Stimulated activated CD4-positive, alpha-beta T cell treated with anti-CD3 and anti-CD28 coated beads, TNF-alpha, amount 100 ng/mL, for 24 hours (primary cell): ENCODE measurements at regions not wholly inside any gene's neighbourhood (a gene's known extent, or its start where the extent isn't known, plus 50 kb on each side); places are given as distances from the start of the nearest gene placed in this dataset.
"Not testable (repeated sequence)": the region's sequence is repeated elsewhere in the genome, so short reads cannot be mapped to it uniquely, and the experiment has no call there.

Source experiments
- DNase-seq, 3 experiments: peaks; one replicate each; pipeline ENCODE4 v3.0.0-alpha.2; 2020; ENCODE audit warnings: low read depth in 3 of 3

DNA sequence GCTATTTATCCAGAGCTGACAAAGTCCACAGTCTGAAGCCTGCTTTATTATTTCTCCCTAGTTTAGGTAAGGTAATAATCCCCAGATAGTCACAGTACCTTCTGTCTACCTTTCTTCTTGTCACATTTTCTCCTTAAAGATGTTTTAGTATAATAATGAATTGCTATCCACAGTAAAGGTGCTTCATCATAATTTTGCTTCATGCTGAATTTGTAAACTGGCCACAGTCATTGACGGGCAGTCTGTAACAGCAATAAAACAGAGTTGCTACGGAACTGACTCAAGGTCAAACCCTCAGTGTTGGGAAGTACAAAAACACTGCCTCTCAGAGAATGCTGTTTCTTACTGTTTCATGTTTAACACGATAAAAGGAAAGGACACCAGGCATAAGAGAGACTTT is 195.7 kb downstream of the ZNF608 start:
- DNase-seq, result no peak

DNA sequence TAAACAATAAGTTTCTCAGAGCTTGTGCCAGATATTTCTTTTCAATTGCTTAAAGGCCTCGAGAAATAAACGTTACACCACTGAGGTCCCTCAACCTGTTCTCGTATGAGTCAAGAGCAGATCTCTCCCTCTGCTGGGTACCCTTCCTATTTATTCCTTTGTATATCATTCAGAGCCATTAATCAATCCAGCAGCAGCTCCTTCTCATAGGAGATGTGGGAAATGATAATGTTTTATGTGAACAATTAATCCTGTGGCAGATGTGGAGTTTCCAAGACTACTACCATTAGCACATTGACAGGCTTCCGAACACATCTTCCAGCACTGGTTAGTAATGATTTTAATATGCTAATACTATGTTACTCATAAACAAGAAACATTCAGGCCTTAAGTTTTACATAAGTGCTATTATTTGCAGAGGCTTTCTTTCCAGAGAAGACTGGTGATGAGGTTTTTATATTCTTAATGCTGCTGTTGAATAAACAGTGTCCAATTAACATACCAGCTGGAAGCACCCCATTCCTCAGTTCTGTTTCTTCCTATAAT is 196.5 kb downstream of the ZNF608 start:
- no peak for DNase-seq

DNA sequence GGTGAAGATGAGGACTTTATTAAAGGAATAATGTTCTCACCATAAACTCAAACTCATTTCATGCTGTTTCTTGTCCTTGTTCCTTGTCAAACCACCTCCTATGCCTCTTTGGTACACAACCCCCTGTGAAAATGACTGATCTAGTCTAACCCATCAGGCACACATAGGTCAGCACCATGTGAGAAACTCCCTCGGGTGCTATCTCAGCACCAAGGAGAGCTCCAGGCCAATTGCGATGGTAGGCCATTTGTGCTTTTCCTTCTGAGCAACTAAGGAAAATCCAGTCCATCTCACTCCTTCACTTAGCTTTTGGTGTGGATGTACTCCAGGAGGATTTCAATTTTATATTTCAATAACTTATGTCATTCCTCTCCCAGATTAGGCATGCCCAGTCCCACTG is 199.8 kb downstream of the ZNF608 start:
- DNase-seq, result no peak

DNA sequence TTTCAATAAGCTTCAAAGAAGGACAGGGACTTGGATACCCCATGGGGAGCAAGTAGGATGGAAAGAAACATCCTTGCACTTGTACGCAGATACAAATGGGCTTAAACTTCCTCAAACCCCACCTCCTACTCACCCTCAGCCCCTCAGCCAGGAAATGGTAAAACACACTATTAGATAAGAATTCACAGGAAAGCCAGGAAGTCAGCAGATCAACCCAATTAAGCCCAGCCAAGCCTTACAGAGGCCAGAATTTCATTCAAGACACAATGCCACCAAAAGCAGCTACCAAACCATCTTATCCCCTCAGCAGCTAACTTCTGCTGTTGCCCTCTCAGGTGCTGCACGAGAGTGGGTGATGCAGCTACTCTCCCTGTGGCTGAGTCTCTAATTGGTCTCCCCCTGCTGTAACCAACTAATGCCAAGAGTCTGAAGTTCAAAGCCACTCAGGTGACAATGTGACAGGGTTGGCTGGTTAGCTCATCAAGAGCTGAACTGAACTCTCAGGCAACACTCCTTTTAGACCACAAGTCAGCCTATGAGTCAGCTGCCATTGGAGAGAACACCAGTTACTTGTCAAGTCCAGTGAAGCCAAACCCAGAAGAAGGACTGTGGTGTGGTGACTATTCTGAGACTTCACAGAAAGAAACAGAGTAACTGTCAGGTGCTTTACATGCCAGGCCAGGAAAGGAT is 201.9 kb downstream of the ZNF608 start:
- DNase-seq, result no peak

DNA sequence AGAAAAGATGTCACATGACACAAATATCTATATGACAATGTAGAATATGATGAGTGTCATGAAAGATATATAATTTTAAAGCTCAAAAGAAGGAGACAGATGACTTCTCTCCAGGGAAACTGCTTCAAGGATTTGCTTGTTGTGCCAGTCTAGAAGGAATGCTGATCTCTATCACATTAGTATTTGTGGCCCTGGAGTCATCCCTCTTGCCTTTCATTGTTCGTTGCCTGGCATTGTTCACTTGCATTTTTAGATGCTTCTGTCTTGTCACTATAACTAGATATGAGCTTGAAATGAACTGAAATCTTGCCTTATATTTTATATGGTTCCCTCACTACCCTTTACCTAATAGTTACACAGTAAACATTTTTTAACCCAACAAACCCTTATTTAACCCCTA is 207.5 kb downstream of the ZNF608 start:
- no peak for DNase-seq

DNA sequence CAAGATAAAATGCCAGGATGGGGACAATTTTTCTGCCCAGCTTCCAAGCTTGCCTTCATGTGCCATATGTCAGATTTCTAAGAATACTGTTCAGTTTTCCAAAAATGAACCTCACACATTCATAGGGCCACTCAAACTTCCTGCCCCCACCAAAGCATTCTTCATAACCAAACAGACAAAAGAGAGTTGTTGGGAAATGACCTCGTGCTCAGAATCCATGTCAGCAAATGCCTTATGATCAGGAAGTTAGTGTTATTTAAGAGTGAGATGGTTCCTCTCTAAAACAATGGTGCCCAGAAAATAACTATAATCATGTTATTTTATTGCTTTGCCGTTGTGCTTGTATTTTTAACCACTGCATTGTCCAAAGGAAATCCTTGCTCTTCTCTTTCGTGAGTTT is 208.2 kb downstream of the ZNF608 start:
- DNase-seq, result no peak

DNA sequence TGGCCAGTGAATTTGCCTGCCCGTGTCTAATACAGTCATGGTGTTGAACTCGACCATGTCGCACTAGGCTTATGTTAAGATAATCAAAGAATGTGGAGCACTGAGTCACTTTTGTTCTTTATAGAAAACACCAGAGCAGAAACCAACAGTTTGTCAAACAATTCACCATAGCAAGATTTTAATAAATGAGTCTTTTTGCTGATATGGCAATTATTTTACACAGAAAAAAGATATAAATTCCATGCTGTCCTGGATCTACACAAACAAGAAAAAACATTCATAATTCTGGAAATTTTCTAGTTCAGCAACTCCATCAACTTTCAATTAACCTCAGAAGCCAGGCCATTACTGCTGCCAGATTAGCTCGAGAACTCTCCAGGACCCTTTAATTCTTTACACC is 208.9 kb downstream of the ZNF608 start:
- DNase-seq, result no peak

DNA sequence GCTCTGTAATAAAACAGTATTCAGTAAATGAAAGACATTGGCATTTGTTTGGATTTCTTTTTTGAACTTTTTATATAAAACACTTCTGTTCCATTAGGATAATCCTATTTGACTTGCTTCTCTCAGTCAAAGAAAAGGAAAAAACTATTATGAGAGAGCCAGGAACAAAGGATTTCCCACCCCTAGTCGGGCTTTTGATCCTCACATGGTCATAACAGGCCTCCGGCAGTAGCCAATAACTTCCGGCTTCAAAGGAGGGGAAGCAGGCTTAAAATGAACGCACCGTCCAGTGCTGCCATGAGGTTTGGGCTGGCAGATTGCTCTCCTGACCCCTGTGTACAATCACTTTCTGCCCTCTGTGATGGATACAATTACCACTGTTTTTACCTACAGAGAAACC is 209.3 kb downstream of the ZNF608 start:
- no peak for DNase-seq

DNA sequence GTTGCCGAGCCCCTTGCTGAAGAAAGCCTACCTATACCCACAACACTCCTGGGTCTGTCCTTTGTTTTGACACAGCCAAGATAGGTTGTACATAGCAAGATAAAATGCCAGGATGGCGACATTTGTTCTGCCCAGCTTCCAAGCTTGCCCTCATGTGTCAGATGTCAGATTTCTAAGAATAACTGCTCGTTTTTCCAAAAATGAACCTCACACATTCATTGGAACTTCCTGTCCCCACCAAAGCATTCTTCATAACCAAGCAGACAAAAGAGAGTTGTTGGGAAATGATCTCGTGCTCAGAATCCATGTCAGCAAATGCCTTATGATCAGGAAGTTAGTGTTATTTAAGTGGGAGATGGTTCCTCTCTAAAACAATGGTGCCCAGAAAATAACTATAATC is 210.1 kb downstream of the ZNF608 start:
- no peak for DNase-seq

DNA sequence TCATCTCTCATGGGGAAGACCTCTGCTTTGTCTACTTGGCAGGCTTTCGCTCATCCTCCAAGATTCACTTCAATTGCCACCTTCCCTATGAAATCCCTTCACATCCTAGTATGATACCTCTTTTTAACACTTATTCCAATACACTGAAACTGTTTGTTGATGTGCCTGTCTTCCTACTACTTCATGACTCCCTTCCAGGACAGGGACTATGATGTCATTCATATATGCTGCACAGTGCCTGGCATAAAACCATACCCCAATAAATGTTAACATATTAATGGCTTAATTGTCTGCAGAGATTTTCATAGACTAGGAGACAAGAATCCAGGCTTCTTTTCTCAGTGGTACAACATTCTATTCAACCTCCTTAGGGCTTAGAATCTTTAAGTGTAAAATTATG is 215.5 kb downstream of the ZNF608 start:
- no peak for DNase-seq

DNA sequence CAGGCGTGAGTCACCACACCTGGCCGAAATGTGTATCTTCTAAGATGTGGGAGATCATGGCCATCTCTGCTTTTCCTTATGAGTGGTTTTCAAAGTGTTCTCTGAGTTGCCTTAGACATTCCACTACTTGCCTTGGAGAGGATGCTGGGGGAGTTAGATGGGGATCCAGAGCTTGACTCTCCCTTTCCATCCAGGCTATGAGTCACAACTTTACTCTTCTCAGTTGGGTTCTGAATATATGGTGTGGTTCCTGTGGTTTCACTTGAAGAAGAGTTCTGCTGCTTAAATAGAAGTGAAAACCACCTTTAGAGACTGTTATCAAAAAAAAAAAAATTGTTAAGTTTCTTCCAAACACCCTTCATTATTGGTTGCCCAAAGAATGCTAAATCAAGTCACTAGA is 217.6 kb downstream of the ZNF608 start:
- DNase-seq, result no peak

DNA sequence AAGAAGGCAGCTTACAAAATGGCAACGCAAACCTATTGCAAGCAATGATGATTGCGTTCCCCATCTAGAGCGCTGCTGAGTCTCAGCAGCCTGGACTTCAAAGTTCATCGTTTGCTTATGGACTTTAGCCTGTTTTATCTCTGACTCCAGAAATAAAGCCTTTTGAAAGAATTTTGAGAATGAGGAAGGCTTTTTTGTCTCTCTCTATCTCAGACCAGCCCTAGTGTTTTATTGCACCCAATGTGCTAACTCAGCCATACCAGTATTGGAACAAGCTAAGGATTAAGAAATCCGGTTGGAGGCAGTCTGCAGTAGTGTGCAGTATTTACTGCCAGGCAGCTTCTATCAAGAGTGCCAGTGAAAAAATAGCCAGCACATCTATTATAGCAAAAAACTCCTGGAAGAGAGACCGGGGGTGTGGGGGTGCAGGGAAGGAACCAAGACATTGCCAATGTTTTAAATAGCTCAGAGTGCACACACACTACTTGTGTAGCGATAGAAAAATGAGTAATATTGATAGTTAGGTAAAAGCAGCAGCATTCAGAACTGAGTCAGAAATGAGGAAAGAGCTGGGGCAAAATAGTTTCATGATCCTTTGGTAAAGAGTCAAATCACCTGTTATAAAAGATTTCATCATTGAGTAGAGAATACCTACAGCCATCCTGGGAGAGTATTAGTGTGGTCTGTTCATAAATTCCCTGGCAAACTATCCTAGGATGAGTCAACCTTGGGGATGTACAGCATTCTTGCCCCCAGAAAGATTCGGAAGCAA is 219.0 kb downstream of the ZNF608 start:
- no peak for DNase-seq

DNA sequence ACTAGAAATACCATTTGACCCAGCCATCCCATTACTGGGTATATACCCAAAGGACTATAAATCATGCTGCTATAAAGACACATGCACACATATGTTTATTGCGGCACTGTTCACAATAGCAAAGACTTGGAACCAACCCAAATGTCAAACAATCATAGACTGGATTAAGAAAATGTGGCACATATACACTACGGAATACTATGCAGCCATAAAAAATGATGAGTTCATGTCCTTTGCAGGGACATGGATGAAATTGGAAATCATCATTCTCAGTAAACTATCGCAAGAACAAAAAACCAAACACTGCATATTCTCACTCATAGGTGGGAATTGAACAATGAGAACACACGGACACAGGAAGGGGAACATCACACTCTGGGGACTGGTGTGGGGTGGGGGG is 220.4 kb downstream of the ZNF608 start:
- DNase-seq, result not testable (repeated sequence)

DNA sequence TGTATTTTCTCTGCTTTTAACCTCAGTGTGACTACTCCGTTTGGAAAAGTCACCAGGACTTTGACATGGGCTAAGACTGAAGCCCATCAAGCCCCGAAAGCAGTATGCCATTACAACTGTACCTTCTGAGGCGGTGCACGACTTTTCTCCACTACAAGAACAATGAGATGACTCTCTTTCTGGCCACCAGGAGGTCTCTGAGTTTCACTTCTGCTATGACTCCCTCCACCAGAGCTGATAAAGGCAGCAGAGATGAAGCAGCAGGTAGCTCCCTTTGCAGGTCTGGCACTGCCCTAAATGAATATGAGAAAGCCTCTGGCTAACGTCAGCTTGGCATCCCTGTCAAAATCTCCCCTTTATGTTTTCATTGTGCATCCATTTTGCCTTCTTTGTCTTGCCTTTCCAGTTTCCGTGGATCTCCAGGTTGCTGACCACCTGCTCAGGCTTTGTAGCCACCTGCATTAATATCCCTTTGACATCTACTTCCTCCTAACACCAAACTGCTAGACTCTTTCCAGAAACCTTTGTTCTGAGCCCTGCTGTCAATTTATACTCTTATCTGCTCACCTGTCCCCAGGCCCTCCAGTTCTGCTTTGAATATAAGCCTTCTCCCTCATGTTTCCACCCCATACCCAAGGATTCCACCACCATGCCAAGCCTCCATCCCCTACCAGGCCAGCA is 221.7 kb downstream of the ZNF608 start:
- DNase-seq, result no peak

DNA sequence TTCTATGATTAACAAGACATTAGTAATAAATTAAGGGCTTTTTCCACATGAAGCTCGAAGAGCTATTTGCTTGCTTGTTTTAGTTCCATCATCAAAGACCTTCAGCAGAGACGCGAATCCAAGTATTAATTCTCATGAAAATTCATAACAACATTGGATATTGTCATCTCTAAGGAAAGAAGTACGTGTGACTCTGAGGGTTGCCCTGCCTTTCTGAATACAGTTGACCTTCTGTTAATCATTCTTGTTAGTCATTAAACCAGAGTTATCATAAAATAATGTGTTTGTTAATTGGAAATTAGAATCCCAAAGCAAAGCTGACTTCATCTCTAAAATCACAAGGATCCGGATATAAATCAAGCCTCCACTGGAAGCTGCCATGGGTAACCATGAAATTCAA is 222.5 kb downstream of the ZNF608 start:
- no peak for DNase-seq

DNA sequence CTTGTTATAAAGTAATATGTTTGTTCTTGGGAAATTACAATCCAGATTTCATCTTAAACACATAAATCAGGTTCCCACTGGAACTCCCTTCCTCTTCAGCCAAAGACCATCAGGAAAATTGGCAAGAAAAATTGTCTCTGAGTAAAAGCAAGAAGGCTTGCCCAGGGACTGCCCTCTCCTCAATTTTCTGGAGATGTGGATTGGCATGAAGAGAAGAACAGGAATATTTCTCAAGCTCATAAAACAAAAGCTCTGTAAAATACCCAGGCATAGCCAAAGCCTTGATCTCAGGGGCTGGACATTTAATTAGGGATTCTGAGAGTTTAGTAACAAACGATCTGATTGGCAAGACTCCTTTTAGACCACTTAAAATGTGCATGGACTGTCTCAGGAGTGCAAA is 223.4 kb downstream of the ZNF608 start:
- DNase-seq, result no peak

DNA sequence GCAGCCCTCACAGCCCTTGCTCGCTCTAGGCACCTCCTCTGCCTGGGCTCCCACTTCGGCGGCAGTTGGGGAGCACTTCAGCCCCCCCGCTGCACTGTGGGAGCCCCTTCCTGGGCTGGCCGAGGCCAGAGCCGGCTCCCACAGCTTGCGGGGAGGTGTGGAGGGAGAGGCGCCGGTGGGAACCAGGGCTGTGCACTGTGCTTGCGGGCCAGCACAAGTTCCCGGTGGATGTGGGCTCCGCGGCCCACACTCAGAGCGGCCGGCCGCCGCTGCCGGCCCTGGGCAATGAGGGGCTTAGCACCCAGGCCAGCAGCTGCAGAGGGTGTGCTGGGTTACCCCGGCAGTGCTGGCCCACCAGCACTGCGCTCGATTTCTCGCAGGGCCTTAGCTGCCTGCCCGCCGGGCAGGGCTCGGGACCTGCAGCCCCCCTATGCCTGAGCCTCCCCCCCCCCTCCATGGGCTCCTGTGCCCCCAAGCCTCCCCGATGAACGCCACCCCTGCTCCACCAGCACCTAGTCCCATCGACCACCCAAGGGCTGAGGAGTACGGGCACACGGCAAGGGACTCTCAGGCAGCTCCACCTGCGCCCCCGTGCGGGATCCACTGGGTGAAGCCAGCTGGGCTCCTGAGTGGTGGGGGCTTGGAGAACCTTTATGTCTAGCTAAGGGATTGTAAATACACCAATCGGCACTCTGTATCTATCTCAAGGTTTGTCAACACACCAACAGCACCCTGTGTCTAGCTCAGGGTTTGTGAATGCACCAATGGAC is 224.8 kb downstream of the ZNF608 start:
- DNase-seq, result no peak

DNA sequence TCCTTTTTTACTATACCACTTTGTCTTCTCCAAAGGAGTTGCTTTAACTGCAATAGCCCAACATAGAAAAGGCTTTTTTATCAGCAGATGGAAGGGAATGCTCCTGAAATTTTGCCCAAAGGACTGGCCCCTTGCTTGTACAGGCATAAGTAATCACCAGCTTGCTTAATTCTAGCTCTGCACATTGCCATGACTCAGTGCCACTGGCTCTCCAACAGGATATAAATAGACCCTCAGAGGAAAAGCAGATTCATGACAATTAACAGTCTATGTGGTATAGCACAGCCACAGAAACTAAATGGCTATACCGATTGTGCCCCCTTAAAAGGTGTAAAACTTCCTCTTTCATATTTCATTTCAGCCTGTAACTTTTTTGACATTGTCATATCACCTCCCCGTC is 227.0 kb downstream of the ZNF608 start:
- no peak for DNase-seq

DNA sequence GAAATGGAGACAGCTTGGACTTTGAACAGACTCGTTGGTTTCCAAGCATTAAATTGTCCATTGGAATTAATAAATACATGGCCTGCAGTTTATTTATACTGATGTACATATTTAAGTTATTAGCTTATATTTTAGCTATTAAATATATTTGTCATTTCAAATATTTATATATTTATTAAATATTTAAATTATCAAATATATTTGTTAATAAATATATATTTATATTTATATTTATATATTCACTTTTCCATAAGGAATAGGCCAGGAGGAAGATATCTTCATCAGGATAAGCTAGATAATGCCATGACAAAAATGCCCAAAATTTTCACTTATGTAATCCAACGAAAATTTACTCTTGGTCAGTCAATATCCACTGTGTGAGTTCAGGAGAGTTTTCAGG is 229.9 kb downstream of the ZNF608 start:
- DNase-seq, result no peak

DNA sequence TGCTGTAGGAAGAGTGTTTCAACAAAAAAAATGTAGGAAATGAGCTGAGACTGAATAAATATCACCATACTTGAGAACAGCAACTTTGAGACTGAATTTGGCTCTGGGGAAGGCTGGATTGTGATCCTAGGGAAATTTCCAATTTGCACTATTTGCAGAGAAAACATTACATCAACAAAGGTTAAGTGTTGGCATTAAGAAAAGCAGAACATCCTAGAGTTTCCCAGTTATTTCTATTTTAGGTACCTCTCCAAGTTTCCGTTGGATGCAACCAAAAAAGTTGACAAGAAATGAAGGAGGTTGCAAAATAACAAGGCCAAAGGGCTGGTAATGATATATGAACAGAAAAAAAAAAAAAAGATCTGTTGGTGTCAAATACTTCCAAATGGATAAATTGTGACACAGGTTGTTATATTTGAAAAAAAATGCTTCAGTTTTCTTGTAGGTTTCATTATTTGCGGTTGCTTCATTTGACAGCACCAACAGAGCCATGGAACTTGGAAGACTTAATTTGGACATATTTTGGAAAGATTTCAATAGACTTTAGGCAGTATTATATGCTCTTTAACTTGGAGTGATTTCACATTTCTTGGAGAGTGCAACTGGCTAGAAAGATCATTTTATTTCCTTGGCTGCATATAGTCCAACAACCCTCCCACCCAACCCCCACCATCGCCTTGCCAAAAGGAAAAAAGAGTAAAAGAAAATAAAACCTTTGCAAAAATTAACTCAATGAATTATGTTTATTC is 230.8 kb downstream of the ZNF608 start:
- no peak for DNase-seq

DNA sequence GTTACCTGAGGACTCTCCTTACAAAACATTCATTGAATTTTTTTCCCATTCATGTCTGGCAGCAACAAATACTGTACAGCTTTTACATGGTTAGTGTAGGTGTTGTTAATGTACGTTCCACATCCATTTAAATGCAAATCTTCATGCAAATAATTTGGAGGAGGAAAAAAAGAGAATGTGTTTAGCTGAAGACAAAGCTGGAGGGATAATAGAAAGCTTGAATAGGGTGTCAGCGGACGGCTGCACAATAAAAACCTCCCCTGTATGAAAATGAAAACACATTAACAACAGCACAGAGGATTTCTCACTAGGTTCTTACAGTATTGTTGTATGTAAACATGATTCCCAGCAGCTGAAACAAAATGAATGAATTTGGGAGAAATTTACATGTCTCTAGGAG is 231.5 kb downstream of the ZNF608 start:
- DNase-seq, result no peak
